Natural killer cell treated with Interleukin-12 subunit alpha and Interleukin-12 subunit beta and Interleukin-15 and Interleukin-18, amount 100 ng/mL, for 72 hours (primary cell): ENCODE measurements at regions not wholly inside any gene's neighbourhood (a gene's known extent, or its start where the extent isn't known, plus 50 kb on each side); places are given as distances from the start of the nearest gene placed in this dataset.
A peak's percentile ranks its signal among the peaks of the same experiment; 100 is the strongest.

ENCODE experiments used
- ATAC-seq, 2 donors: fragments of 150-1000 bp; cut with Tn5 transposase in 1 of 2; sonication (Bioruptor Pico), chemical (Tn5 transposase) in 1 of 2; 2 replicates each; pipeline ENCODE4 v1.10.0; 2021
- DNase-seq: peaks from one replicate; pipeline ENCODE4 v3.0.0; 2022; ENCODE audit warnings: low spot score
- H3K27ac Mint-ChIP-seq, 2 donors: 1 replicate in 1 of 2; 2 replicates in 1 of 2; pipeline ENCODE4 v1.8.0; 2022; ENCODE audit warnings: mixed read lengths in 2 of 2, mild to moderate bottlenecking in 1 of 2, moderate library complexity in 1 of 2
- H3K27me3 Mint-ChIP-seq, 2 donors: 1 replicate in 1 of 2; 2 replicates in 1 of 2; pipeline ENCODE4 v1.8.0; 2022; ENCODE audit warnings: mixed read lengths in 2 of 2
- H3K36me3 Mint-ChIP-seq: one replicate; pipeline ENCODE4 v1.8.0; 2022; ENCODE audit warnings: mixed read lengths
- H3K4me1 Mint-ChIP-seq, 2 donors: 1 replicate in 1 of 2; 2 replicates in 1 of 2; pipeline ENCODE4 v1.8.0; 2022; ENCODE audit warnings: low read depth in 2 of 2, mixed read lengths in 2 of 2, mild to moderate bottlenecking in 1 of 2
- H3K4me3 Mint-ChIP-seq: one replicate; pipeline ENCODE4 v1.8.0; 2022; ENCODE audit warnings: mixed read lengths
- H3K9me3 Mint-ChIP-seq: 2 replicates; pipeline ENCODE4 v1.8.0; 2022; ENCODE audit warnings: mixed read lengths

DNA sequence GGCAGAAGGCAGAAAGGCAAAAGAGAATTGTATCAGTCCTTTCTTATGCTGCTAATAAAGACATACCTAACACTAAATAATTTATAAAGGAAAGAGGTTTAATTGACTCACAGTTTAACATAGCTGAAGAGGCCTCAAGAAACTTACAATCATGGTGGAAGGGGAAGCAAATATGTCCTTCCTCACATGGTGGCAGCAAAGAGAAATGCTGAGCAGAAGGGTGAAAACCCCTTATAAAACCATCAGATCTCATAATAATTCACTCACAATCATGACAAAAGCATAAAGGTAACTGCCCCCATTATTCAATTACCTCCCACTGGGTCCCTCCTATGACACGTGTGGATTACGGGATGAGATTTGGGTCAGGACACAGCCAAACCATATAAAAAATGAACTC lies 312.5 kb upstream of the PTGER4 start:
- no peaks in the 10 kb centered on the region for H3K27me3 Mint-ChIP-seq
- peaks cover 25% of the 10 kb centered on the region for H3K9me3 Mint-ChIP-seq
- no peak for DNase-seq
- H3K36me3 Mint-ChIP-seq = peaks cover 37% of the 10 kb centered on the region
- H3K4me3 Mint-ChIP-seq = no peak overlapping the region
- peak overlapping the region in 1 of 2 donors; percentile 85 for H3K27ac Mint-ChIP-seq
- ATAC-seq = no peak
- H3K4me1 Mint-ChIP-seq = peaks cover 42 to 47% of the 10 kb centered on the region in 2 donors

GRCh38 chr5:40365342-40366330 lies 314.1 kb upstream of the PTGER4 start:
- Mint-ChIP-seq H3K36me3 (peaks cover 31% of the 10 kb centered on the region), H3K4me3 (no peak overlapping the region), H3K4me1 (peaks cover 49 to 57% of the 10 kb centered on the region in 2 donors), H3K27me3 (no peaks in the 10 kb centered on the region), H3K27ac (peak overlapping the region; percentile 58 to 85), H3K9me3 (peaks cover 20% of the 10 kb centered on the region)
- DNase-seq (no peak), ATAC-seq (no peak)

DNA sequence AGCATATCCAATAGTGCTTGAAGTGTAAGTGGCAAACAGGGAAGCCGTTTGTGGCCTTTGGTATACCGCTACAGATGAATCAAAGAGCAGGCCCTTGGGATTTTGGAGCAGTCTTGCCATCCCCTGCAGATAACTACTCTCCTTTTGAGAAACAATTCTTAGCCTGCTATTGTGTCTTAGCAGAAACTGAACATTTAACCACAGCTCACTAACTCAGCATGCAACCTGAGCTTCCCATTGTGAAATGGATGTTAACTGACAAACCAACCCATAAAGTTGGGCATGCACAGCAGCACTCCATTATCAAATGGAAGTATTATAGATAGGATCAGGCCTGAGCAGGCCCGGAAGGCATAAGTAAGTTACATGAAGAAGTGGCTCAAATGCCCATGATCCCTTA lies 315.3 kb upstream of the PTGER4 start:
- peak overlapping the region; percentile 58 to 85 for H3K27ac Mint-ChIP-seq
- H3K4me1 Mint-ChIP-seq = peaks cover 59 to 67% of the 10 kb centered on the region in 2 donors
- peak overlapping the region; percentile 21 for H3K4me3 Mint-ChIP-seq
- no peaks in the 10 kb centered on the region for H3K27me3 Mint-ChIP-seq
- peaks cover 20% of the 10 kb centered on the region for H3K9me3 Mint-ChIP-seq
- H3K36me3 Mint-ChIP-seq = peaks cover 24% of the 10 kb centered on the region
- DNase-seq = no peak
- peak; percentile 50 to 53 for ATAC-seq

DNA sequence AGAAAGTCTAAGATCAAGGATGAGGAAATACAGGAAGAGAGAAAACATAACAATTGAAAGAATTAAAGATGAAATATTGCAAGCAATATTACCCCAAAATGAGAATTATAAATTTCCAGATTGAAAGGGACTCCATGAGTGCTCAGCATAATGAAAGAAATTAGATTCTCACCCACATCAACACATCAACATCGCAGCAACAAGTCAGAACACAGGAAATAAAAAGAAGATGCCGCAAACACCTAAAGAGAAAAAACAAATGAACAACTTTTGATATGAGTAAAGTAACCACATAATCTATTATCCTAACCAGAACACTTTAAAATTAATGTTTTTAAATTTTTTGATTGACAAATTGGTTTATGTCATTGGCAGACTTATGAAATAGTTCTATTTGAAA lies 318.3 kb upstream of the PTGER4 start:
- peaks cover 66 to 77% of the 10 kb centered on the region in 2 donors for H3K4me1 Mint-ChIP-seq
- H3K4me3 Mint-ChIP-seq = peak overlapping the region; percentile 51
- no peak for DNase-seq
- H3K27me3 Mint-ChIP-seq = no peaks in the 10 kb centered on the region
- H3K36me3 Mint-ChIP-seq = peaks cover 16% of the 10 kb centered on the region
- peak; percentile 76 to 82 for ATAC-seq
- H3K9me3 Mint-ChIP-seq = peaks cover 14% of the 10 kb centered on the region
- peak overlapping the region; percentile 49 to 80 for H3K27ac Mint-ChIP-seq

DNA sequence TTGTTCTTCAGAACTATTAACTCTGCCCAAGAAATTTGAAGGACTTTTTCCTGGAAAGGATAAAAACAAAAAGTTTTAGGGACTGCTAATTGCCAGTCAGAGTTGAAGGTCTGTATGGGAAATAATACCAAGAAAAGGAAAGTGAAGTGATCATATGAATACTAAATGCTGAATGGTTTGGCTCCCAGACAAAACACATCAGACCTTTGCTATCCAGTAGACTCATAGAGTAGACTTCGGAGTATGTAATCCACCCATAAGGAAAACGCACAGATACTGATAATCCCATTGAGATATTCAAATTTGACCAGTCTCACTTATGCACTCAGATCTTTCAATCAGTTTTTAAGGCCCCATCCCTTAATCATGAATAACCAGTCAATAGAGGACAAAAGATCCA lies 319.0 kb upstream of the PTGER4 start:
- peaks cover 71 to 83% of the 10 kb centered on the region in 2 donors for H3K4me1 Mint-ChIP-seq
- H3K27me3 Mint-ChIP-seq = no peaks in the 10 kb centered on the region
- DNase-seq = no peak
- peaks cover 16% of the 10 kb centered on the region for H3K36me3 Mint-ChIP-seq
- ATAC-seq = no peak
- H3K9me3 Mint-ChIP-seq = peaks cover 14% of the 10 kb centered on the region
- H3K27ac Mint-ChIP-seq = peak overlapping the region; percentile 49 to 80
- peak overlapping the region; percentile 51 for H3K4me3 Mint-ChIP-seq

DNA sequence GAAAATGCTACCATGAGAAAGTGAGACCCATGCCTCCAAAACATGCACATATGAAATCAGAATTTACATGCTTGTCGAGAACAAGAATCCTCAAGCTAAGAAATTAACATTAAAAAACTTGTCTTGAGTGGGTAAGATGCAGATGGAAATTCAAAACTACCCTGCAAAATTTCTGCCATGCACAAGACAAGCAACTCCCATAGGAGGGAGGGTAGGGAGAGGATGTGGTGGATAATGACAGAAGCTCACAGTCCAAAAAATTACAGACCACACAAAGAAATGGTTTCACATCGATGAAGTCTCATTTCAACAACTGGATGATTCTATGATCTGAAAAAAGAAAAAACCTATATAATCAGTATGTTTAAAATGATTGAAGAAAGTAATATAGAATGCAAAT lies 319.9 kb upstream of the PTGER4 start:
- Mint-ChIP-seq H3K27ac (peak overlapping the region; percentile 49 to 80), H3K4me3 (peak overlapping the region; percentile 51), H3K4me1 (peaks cover 69 to 75% of the 10 kb centered on the region in 2 donors), H3K27me3 (no peaks in the 10 kb centered on the region), H3K9me3 (peaks cover 12% of the 10 kb centered on the region), H3K36me3 (peaks cover 16% of the 10 kb centered on the region)
- DNase-seq (no peak), ATAC-seq (peak in 1 of 2 donors; percentile 29)

DNA sequence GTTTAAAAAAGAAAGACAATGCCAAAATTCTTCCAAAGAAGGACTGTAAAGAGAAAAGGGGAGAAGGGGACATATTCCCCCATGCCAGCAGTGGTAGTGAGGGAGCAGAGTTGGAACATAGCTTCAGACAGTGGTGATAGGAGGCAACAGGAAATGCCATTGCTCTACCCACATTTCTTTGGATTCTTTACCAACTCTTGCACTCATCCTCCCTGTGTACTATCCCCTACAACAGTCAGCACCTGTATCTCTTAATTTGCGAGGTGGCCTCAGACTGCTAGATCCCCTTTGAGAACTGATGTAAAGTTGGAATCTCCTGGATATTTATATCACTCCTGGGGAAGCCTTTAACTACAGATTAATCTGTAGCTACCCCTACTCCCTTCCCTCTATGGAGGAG lies 320.6 kb upstream of the PTGER4 start:
- H3K4me1 Mint-ChIP-seq = peaks cover 63 to 68% of the 10 kb centered on the region in 2 donors
- ATAC-seq (no peak), DNase-seq (no peak)
- H3K4me3 Mint-ChIP-seq = peak overlapping the region; percentile 51
- peaks cover 12% of the 10 kb centered on the region for H3K9me3 Mint-ChIP-seq
- H3K36me3 Mint-ChIP-seq = peaks cover 15% of the 10 kb centered on the region
- H3K27ac Mint-ChIP-seq = peak overlapping the region; percentile 49 to 80
- H3K27me3 Mint-ChIP-seq = no peaks in the 10 kb centered on the region

- peak overlapping the region; percentile 53 for H3K4me3 Mint-ChIP-seq
- peaks cover under 1% of the 10 kb centered on the region for H3K9me3 Mint-ChIP-seq
- H3K4me1 Mint-ChIP-seq = peaks cover 54 to 55% of the 10 kb centered on the region in 2 donors
- H3K27me3 Mint-ChIP-seq = no peaks in the 10 kb centered on the region
- ATAC-seq = peak; percentile 84 to 92
- DNase-seq = no peak
- peaks cover under 1% of the 10 kb centered on the region for H3K36me3 Mint-ChIP-seq
- H3K27ac Mint-ChIP-seq = peak overlapping the region; percentile 69 to 89
Measured at GRCh38 chr5:40356248-40356647, 323.5 kb upstream of the PTGER4 start.

- Mint-ChIP-seq H3K4me3 (peak overlapping the region; percentile 53), H3K36me3 (peaks cover 5% of the 10 kb centered on the region), H3K4me1 (peaks cover 54 to 57% of the 10 kb centered on the region in 2 donors), H3K9me3 (peaks cover 5% of the 10 kb centered on the region), H3K27me3 (no peaks in the 10 kb centered on the region), H3K27ac (peak overlapping the region; percentile 69 to 89)
- ATAC-seq (no peak), DNase-seq (no peak)
Measured at GRCh38 chr5:40355846-40356245, 323.9 kb upstream of the PTGER4 start.

DNA sequence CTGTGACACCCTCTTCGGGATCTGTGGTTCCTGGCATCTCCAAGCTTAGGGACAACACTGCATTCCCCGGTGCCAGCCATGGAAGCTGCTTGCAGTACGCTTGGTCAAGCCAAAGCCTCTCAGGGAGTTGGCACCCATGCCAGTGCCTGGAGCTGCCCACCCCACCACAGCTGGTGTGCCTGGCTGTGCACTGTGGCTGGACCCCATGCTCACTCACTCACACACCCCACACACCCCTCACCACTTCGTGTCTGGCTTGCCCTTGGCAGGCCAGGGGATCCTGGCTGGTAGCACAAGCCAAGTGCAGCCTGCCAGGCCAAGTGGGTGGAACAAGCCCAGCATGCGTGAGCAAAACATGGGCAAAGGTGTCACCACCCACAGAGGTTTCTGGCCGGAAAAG lies 324.5 kb upstream of the PTGER4 start:
- peaks cover 11% of the 10 kb centered on the region for H3K36me3 Mint-ChIP-seq
- peak overlapping the region; percentile 35 for H3K4me3 Mint-ChIP-seq
- peaks cover 9% of the 10 kb centered on the region for H3K9me3 Mint-ChIP-seq
- DNase-seq (no peak), ATAC-seq (peak in 1 of 2 donors; percentile 26)
- H3K27ac Mint-ChIP-seq = peak overlapping the region; percentile 69 to 89
- H3K27me3 Mint-ChIP-seq = no peaks in the 10 kb centered on the region
- peaks cover 51 to 54% of the 10 kb centered on the region in 2 donors for H3K4me1 Mint-ChIP-seq

GRCh38 chr5:40354171-40354570 lies 325.5 kb upstream of the PTGER4 start:
- H3K36me3 Mint-ChIP-seq = peaks cover 22% of the 10 kb centered on the region
- DNase-seq = no peak
- H3K4me3 Mint-ChIP-seq = no peak overlapping the region
- peaks cover 43 to 53% of the 10 kb centered on the region in 2 donors for H3K4me1 Mint-ChIP-seq
- peaks cover 12% of the 10 kb centered on the region for H3K9me3 Mint-ChIP-seq
- ATAC-seq = peak in 1 of 2 donors; percentile 8
- H3K27me3 Mint-ChIP-seq = no peaks in the 10 kb centered on the region
- peak overlapping the region in 1 of 2 donors; percentile 22 for H3K27ac Mint-ChIP-seq

DNA sequence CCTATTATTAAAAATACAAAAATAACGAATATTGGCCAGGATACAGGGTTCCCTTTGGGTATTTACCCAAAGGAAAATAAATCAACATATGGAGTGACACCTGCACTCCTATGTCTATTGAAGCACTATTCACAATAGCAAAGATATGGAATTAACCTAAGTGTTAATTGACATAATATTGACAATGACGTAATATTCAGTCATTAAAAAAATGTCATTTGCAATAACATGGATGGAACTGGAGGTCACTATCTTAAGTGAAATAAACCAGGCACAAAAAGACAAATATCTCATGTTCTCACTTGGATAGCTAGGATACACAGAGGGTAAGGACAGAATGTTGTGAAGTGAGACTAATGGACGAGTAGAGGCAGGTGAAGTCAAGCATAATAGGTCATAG lies 326.3 kb upstream of the PTGER4 start:
- peaks cover 16% of the 10 kb centered on the region for H3K9me3 Mint-ChIP-seq
- no peak for DNase-seq
- H3K4me3 Mint-ChIP-seq = no peak overlapping the region
- no peak overlapping the region for H3K27ac Mint-ChIP-seq
- ATAC-seq = no peak
- peaks cover 37 to 48% of the 10 kb centered on the region in 2 donors for H3K4me1 Mint-ChIP-seq
- no peaks in the 10 kb centered on the region for H3K27me3 Mint-ChIP-seq
- peaks cover 24% of the 10 kb centered on the region for H3K36me3 Mint-ChIP-seq

- Mint-ChIP-seq H3K36me3 (peaks cover 34% of the 10 kb centered on the region), H3K4me3 (no peak overlapping the region), H3K27ac (no peak overlapping the region), H3K27me3 (no peaks in the 10 kb centered on the region), H3K9me3 (peaks cover 21% of the 10 kb centered on the region), H3K4me1 (peaks cover 11 to 28% of the 10 kb centered on the region in 2 donors)
- DNase-seq (no peak), ATAC-seq (no peak)
Measured at GRCh38 chr5:40347981-40348725, 331.6 kb upstream of the PTGER4 start.
